ENCODE measurements at regions not wholly inside any gene's neighbourhood (a gene's known extent, or its start where the extent isn't known, plus 50 kb on each side); places are given as distances from the start of the nearest gene placed in this dataset.

- H4K20me1 ChIP-seq (ENCODE audit: control insufficient read depth, extremely low read depth, insufficient read depth, low read length) = no peaks in the 10 kb centered on the region
Observed at GRCh38 chr11:104645261-104646222, 252.7 kb downstream of the CASP12 start.

GRCh38 chr11:104637662-104638170 is 260.5 kb downstream of the CASP12 start:
- TF ChIP-seq CTCF (optimal IDR thresholded peaks at IDR 0.05 in 1 of 3, IDR thresholded peaks at IDR 0.05 in 1 of 3, conservative IDR thresholded peaks at IDR 0.05 in 1 of 3; ENCODE audit: extremely low read depth in 1 of 3, insufficient read depth in 2 of 3, low read length in 3 of 3) (no peak), EZH2 (IDR thresholded peaks at IDR 0.05; ENCODE audit: low read length) (no peak)
- H3K27me3 ChIP-seq (ENCODE audit: control insufficient read depth, extremely low read depth, insufficient read depth, low read length) = no peaks in the 10 kb centered on the region
- dilution Hi-C loops (cut with MboI; ENCODE audit: extremely low pct_ligation_motif_present, low sequenced_read_pairs) = no loop called here
- DNase-seq (ENCODE audit: low read depth, low spot score) = no peak
- no peak overlapping the region for H3K9ac ChIP-seq (ENCODE audit: control insufficient read depth, extremely low read depth, insufficient read depth, low read length)
- FAIRE-seq = no peak
- no peaks in the 10 kb centered on the region for H3K79me2 ChIP-seq (ENCODE audit: control insufficient read depth, insufficient read depth, low read length)
- no peak overlapping the region for H3K4me2 ChIP-seq (ENCODE audit: control insufficient read depth, extremely low read depth, insufficient read depth, low read depth, low read length)
- no peaks in the 10 kb centered on the region for H3K9me1 ChIP-seq (ENCODE audit: control insufficient read depth, extremely low read depth, insufficient read depth, low read length)
- no peak overlapping the region for H3K27ac ChIP-seq (ENCODE audit: control insufficient read depth, insufficient read depth, low read length)
- H3K4me1 ChIP-seq (ENCODE audit: control insufficient read depth, extremely low read depth, insufficient read depth, low read length) = no peaks in the 10 kb centered on the region
- H3K4me3 ChIP-seq (ENCODE audit: control insufficient read depth in 2 of 3, extremely low read depth in 1 of 3, insufficient read depth in 2 of 3, low read depth in 1 of 3, low read length in 3 of 3) = no peak overlapping the region
- H3K36me3 ChIP-seq (ENCODE audit: control insufficient read depth in 2 of 2, extremely low read depth in 1 of 2, insufficient read depth in 2 of 2, low read length in 2 of 2) = no peaks in the 10 kb centered on the region
- no peaks in the 10 kb centered on the region for H4K20me1 ChIP-seq (ENCODE audit: control insufficient read depth, extremely low read depth, insufficient read depth, low read length)
- H2AFZ ChIP-seq (ENCODE audit: control insufficient read depth, low read length) = no peak overlapping the region
- H3K9me3 ChIP-seq (ENCODE audit: control insufficient read depth, low read depth, low read length) = no peaks in the 10 kb centered on the region

More at GRCh38 chr11:104645261-104646222, 252.7 kb downstream of the CASP12 start:
- no peaks in the 10 kb centered on the region for H3K9me1 ChIP-seq (ENCODE audit: control insufficient read depth, extremely low read depth, insufficient read depth, low read length)
- H3K27ac ChIP-seq (ENCODE audit: control insufficient read depth, insufficient read depth, low read length) = no peak overlapping the region
- H3K4me2 ChIP-seq (ENCODE audit: control insufficient read depth, extremely low read depth, insufficient read depth, low read depth, low read length) = no peak overlapping the region
- H3K9me3 ChIP-seq (ENCODE audit: control insufficient read depth, low read depth, low read length) = no peaks in the 10 kb centered on the region
- no peaks in the 10 kb centered on the region for H3K4me1 ChIP-seq (ENCODE audit: control insufficient read depth, extremely low read depth, insufficient read depth, low read length)
- no peak overlapping the region for H2AFZ ChIP-seq (ENCODE audit: control insufficient read depth, low read length)
- H3K79me2 ChIP-seq (ENCODE audit: control insufficient read depth, insufficient read depth, low read length) = no peaks in the 10 kb centered on the region
- H3K4me3 ChIP-seq (ENCODE audit: control insufficient read depth in 2 of 3, extremely low read depth in 1 of 3, insufficient read depth in 2 of 3, low read depth in 1 of 3, low read length in 3 of 3) = no peak overlapping the region
- no peak overlapping the region for H3K9ac ChIP-seq (ENCODE audit: control insufficient read depth, extremely low read depth, insufficient read depth, low read length)
- no peak for FAIRE-seq
- no peak for DNase-seq (ENCODE audit: low read depth, low spot score)
- H3K36me3 ChIP-seq (ENCODE audit: control insufficient read depth in 2 of 2, extremely low read depth in 1 of 2, insufficient read depth in 2 of 2, low read length in 2 of 2) = no peaks in the 10 kb centered on the region
- dilution Hi-C loops (cut with MboI; ENCODE audit: extremely low pct_ligation_motif_present, low sequenced_read_pairs) = no loop called here
- TF ChIP-seq CTCF (optimal IDR thresholded peaks at IDR 0.05 in 1 of 3, IDR thresholded peaks at IDR 0.05 in 1 of 3, conservative IDR thresholded peaks at IDR 0.05 in 1 of 3; ENCODE audit: extremely low read depth in 1 of 3, insufficient read depth in 2 of 3, low read length in 3 of 3) (no peak), EZH2 (IDR thresholded peaks at IDR 0.05; ENCODE audit: low read length) (no peak)
- no peaks in the 10 kb centered on the region for H3K27me3 ChIP-seq (ENCODE audit: control insufficient read depth, extremely low read depth, insufficient read depth, low read length)
